ENCODE measurements at regions not wholly inside any gene's neighbourhood (a gene's known extent, or its start where the extent isn't known, plus 50 kb on each side); places are given as distances from the start of the nearest gene placed in this dataset.
A peak's percentile ranks its signal among the peaks of the same experiment; 100 is the strongest.

DNA sequence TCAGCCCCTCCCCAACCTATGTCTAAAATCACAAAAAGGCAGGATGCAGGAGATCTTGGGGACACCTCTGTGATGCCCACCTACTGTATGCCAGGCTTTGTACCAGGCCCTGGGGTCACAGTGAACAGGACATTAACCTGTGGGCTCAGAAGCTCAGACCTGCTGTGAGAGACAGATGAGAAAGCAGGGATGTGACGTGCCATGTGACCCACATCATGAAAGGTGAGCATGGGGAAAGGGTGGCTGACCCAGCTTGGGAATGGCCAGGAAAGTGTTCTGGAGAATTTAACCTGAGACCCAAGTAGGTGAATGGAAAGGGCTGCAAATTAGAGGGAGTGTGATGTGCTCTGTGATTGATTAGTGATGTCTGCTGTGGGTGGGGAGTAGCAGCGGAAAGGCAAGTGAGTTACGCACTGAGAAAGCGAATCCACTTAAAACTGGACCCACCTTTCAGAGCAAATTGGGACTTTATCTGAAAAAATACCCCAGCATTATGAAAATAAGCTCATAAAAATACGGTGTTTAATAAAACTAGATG is 132.2 kb downstream of the IRF8 start:
- ATAC-seq (no peak), DNase-seq (no peak)
- intact Hi-C loops (cut with DNase I): no loop called here
- H3K4me1 ChIP-seq: peaks cover 0 to 20% (median 7%) of the 10 kb centered on the region in 9 donors
- peaks cover 0 to 5% (median 0%) of the 10 kb centered on the region in 11 donors for H3K9me3 ChIP-seq
- H3K27me3 ChIP-seq: peaks cover 0 to 85% (median 47%) of the 10 kb centered on the region in 7 donors
- 83 to 92% methylated on average over 5 of the region's 5 CpGs for WGBS, 2 donors
- TF ChIP-seq CTCF (IDR thresholded peaks at IDR 0.05): no peak
- no peak overlapping the region for H3K27ac ChIP-seq
- H3K4me3 ChIP-seq: no peak overlapping the region
- no peaks in the 10 kb centered on the region for H3K36me3 ChIP-seq

DNA sequence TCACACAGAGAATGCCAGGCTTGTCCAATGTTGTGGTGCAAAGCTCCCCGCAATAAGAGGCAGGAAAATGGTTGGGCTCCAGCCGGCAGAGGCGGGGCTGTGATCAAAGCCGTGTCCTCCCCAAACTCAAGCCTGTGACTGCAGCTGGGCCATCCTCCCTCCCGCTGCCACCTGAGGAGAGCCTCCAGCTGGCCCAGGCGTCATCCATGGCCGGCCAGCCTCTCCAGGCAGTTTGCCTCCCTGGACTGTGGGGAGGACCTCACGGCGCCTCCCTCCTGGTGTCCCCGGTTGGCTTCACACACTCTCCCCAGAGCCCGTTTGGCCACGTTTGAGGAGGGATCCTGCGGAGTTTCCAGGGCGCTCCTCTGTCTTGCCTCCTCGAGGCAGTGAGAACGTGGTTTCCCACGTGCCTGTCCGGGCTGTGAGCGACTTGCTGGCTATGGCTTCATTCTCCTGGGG is 134.1 kb downstream of the IRF8 start:
- H3K4me1 ChIP-seq: peaks cover 0 to 20% (median 7%) of the 10 kb centered on the region in 9 donors
- TF ChIP-seq CTCF (IDR thresholded peaks at IDR 0.05): no peak
- no peaks in the 10 kb centered on the region for H3K9me3 ChIP-seq
- no peak overlapping the region for H3K4me3 ChIP-seq
- H3K36me3 ChIP-seq: no peaks in the 10 kb centered on the region
- H3K27me3 ChIP-seq: peaks cover 0 to 80% (median 39%) of the 10 kb centered on the region in 7 donors
- H3K27ac ChIP-seq: peak overlapping the region in 2 of 10 donors; percentile 12 to 43
- intact Hi-C loops (cut with DNase I): no loop called here
- peak in 7 of 8 donors; percentile 17 to 67 (median 32) for ATAC-seq
- 22 to 26% methylated on average over 19 of the region's 19 CpGs for WGBS, 2 donors
- no peak for DNase-seq

DNA sequence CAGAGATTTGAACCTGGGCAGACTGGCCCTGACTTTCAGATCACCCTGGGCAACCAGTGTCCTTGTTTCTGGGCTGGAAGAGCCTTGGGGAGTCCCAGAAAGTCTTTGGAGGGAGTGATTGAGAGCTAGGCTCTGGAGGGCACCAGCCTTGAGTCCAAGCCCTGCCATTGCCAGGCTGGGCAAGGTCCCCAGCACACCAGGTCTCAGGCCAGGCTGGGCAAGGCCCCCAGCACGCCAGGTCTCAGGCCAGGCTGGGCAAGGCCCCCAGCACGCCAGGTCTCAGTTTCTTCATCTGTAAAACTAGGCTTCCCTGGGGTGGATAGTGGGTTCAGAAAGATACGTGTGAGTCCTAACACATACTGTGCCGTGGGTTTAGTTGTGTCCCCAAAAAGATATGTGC is 135.0 kb downstream of the IRF8 start:
- DNase-seq: no peak
- Histone ChIP-seq H3K4me1 (peaks cover 0 to 17% (median 7%) of the 10 kb centered on the region in 9 donors), H3K27ac (no peak overlapping the region), H3K36me3 (no peaks in the 10 kb centered on the region), H3K9me3 (no peaks in the 10 kb centered on the region), H3K4me3 (no peak overlapping the region), H3K27me3 (peaks cover 0 to 71% (median 37%) of the 10 kb centered on the region in 7 donors)
- intact Hi-C loops (cut with DNase I): no loop called here
- WGBS, 2 donors: 88 to 92% methylated on average over 4 of the region's 4 CpGs
- no peak for ATAC-seq
- TF ChIP-seq CTCF (IDR thresholded peaks at IDR 0.05): no peak

- 80 to 82% methylated on average over 12 of the region's 12 CpGs for WGBS, 2 donors
- DNase-seq (no peak), ATAC-seq (no peak)
- intact Hi-C loops (cut with DNase I): no loop called here
- Histone ChIP-seq H3K36me3 (no peaks in the 10 kb centered on the region), H3K4me1 (peaks cover 0 to 12% (median 3%) of the 10 kb centered on the region in 9 donors), H3K9me3 (no peaks in the 10 kb centered on the region), H3K4me3 (no peak overlapping the region), H3K27me3 (peaks cover 0 to 68% (median 37%) of the 10 kb centered on the region in 7 donors), H3K27ac (no peak overlapping the region)
- no peak for TF ChIP-seq CTCF (IDR thresholded peaks at IDR 0.05)
Observed at GRCh38 chr16:86034421-86034919, 135.5 kb downstream of the IRF8 start.

Data from heart right ventricle (tissue), 16 donors.